A549 (cell line): ENCODE measurements at regions not wholly inside any gene's neighbourhood (a gene's known extent, or its start where the extent isn't known, plus 50 kb on each side); places are given as distances from the start of the nearest gene placed in this dataset.

ENCODE experiments used
- CTCF ChIP-seq: fragments of >200 bp; sonication (Bioruptor Twin); formaldehyde crosslinking; IDR thresholded peaks from 3 replicates; pipeline ENCODE4 v1.5.1; 2016
- GATA3 ChIP-seq: IDR thresholded peaks from 2 replicates; pipeline ENCODE4 v1.6.1; 2012; ENCODE audit warnings: borderline replicate concordance
- HOXA7 ChIP-seq: fragments of 250-450 bp; sonication (Bioruptor Pico); IDR thresholded peaks from 2 replicates; pipeline ENCODE4 v1.5.0; 2020; ENCODE audit warnings: mild to moderate bottlenecking, moderate library complexity
- MYC ChIP-seq: IDR thresholded peaks from 2 replicates; pipeline ENCODE4 v1.6.1; 2012; ENCODE audit warnings: mild to moderate bottlenecking, inconsistent platforms, low read length, improper control_type of control experiment, borderline replicate concordance
- PHF8 ChIP-seq: fragments of 200-600 bp; sonication (generic); IDR thresholded peaks from 2 replicates; pipeline ENCODE4 v1.6.1; 2016; ENCODE audit warnings: low read depth, mild to moderate bottlenecking, antibody characterized with exemption, moderate library complexity, borderline replicate concordance
- POLR2A ChIP-seq: IDR thresholded peaks from 2 replicates; pipeline ENCODE4 v1.6.1; 2012; ENCODE audit warnings: mild to moderate bottlenecking, low read length
- REST ChIP-seq: fragments of 200-600 bp; sonication (generic); IDR thresholded peaks from 2 replicates; pipeline ENCODE4 v1.6.1; 2016; ENCODE audit warnings: antibody characterized with exemption, mild to moderate bottlenecking, moderate library complexity
- SMC3 ChIP-seq: fragments of >200 bp; sonication (Bioruptor Twin); formaldehyde crosslinking; IDR thresholded peaks from 3 replicates; pipeline ENCODE4 v1.6.1; 2018; ENCODE audit warnings: inconsistent platforms

GRCh38 chr14:51784466-51784865, 75.9 kb upstream of the GNG2 start:
- TF ChIP-seq SMC3 (no peak), GATA3 (no peak), MYC (no peak), REST (no peak), POLR2A (no peak), HOXA7 (CRISPR knock-in tag) (no peak), CTCF (no peak), PHF8 (no peak)
